Uterus (tissue), 3 donors: ENCODE measurements at regions not wholly inside any gene's neighbourhood (a gene's known extent, or its start where the extent isn't known, plus 50 kb on each side); places are given as distances from the start of the nearest gene placed in this dataset.

Source experiments
- DNase-seq, 2 donors: peaks; one replicate each; pipeline ENCODE4 v3.0.0-alpha.2; 2019 to 2020
- H3K27ac ChIP-seq, 2 donors: fragments of 200-600 bp; sonication (generic); 1 replicate in 1 of 2; 2 replicates in 1 of 2; pipeline ENCODE4 v1.5.1; 2016 to 2018
- H3K27me3 ChIP-seq, 2 donors: fragments of 200-600 bp; sonication (generic); one replicate each; pipeline ENCODE4 v1.5.1; 2018 to 2019; ENCODE audit warnings: control low read depth in 1 of 2
- H3K36me3 ChIP-seq, 2 donors: fragments of 200-600 bp; sonication (generic); one replicate each; pipeline ENCODE4 v1.5.1; 2019; ENCODE audit warnings: control low read depth in 1 of 2
- H3K4me1 ChIP-seq, 2 donors: fragments of 200-600 bp; sonication (generic); one replicate each; pipeline ENCODE4 v1.5.1; 2018 to 2019; ENCODE audit warnings: control low read depth in 1 of 2
- H3K4me3 ChIP-seq, 2 donors: fragments of 200-600 bp; sonication (generic); 1 replicate in 1 of 2; 2 replicates in 1 of 2; pipeline ENCODE4 v1.5.1; 2018 to 2019; ENCODE audit warnings: mild to moderate bottlenecking in 1 of 2
- H3K9me3 ChIP-seq, 2 donors: fragments of 200-600 bp; sonication (generic); one replicate each; pipeline ENCODE4 v1.5.1; 2019; ENCODE audit warnings: control low read depth in 1 of 2
- CTCF ChIP-seq, 4 experiments: fragments of 200-600 bp in 2 of 4; fragments of 450-650 bp in 2 of 4; sonication (generic) in 2 of 4; IDR thresholded peaks; one replicate each; pipeline ENCODE4 v1.5.1; 2016 to 2019; ENCODE audit warnings: antibody characterized with exemption in 4 of 4, mild to moderate bottlenecking in 2 of 4, moderate library complexity in 1 of 4
- POLR2A ChIP-seq, 2 donors: fragments of 450-650 bp; IDR thresholded peaks; one replicate each; pipeline ENCODE4 v1.6.1; 2016; ENCODE audit warnings: antibody characterized with exemption in 2 of 2, mild to moderate bottlenecking in 1 of 2, moderate library complexity in 1 of 2
- intact Hi-C: fragments of 100-400 bp; cut with DNase I; formaldehyde crosslinking; loops from one replicate; pipeline ENCODE4 v1.15.1; 2023; ENCODE audit warnings: low total_unique reads
- donor health status: DM: yes; HTN: yes; CAD: no.

GRCh38 chr20:56765172-56766073, 136.3 kb downstream of the TFAP2C start:
- no peak for DNase-seq
- TF ChIP-seq POLR2A (IDR thresholded peaks at IDR 0.05) (no peak), CTCF (IDR thresholded peaks at IDR 0.05) (no peak)
- H3K27me3 ChIP-seq: no peaks in the 10 kb centered on the region
- intact Hi-C loops: no loop called here
- H3K9me3 ChIP-seq: no peaks in the 10 kb centered on the region
- no peak overlapping the region for H3K27ac ChIP-seq
- no peaks in the 10 kb centered on the region for H3K36me3 ChIP-seq
- no peak overlapping the region for H3K4me3 ChIP-seq
- H3K4me1 ChIP-seq: no peaks in the 10 kb centered on the region

GRCh38 chr20:56766528-56766927, 137.4 kb downstream of the TFAP2C start:
- TF ChIP-seq CTCF (IDR thresholded peaks at IDR 0.05): no peak
- TF ChIP-seq POLR2A (IDR thresholded peaks at IDR 0.05): no peak
- intact Hi-C loops: no loop called here
- DNase-seq: no peak

GRCh38 chr20:56769921-56770600, 141.0 kb downstream of the TFAP2C start:
- intact Hi-C loops: no loop called here
- H3K27me3 ChIP-seq: no peaks in the 10 kb centered on the region
- H3K27ac ChIP-seq: no peak overlapping the region
- H3K36me3 ChIP-seq: no peaks in the 10 kb centered on the region
- TF ChIP-seq POLR2A (IDR thresholded peaks at IDR 0.05): no peak
- TF ChIP-seq CTCF (IDR thresholded peaks at IDR 0.05): no peak
- DNase-seq: no peak
- H3K4me1 ChIP-seq: no peaks in the 10 kb centered on the region
- H3K4me3 ChIP-seq: no peak overlapping the region
- no peaks in the 10 kb centered on the region for H3K9me3 ChIP-seq

More at GRCh38 chr20:56766528-56766927, 137.4 kb downstream of the TFAP2C start:
- Histone ChIP-seq H3K36me3 (no peaks in the 10 kb centered on the region), H3K27me3 (no peaks in the 10 kb centered on the region), H3K4me1 (no peaks in the 10 kb centered on the region), H3K4me3 (no peak overlapping the region), H3K9me3 (no peaks in the 10 kb centered on the region), H3K27ac (no peak overlapping the region)

- DNase-seq: no peak
- intact Hi-C loops: no loop called here
- Histone ChIP-seq H3K27ac (no peak overlapping the region), H3K36me3 (no peaks in the 10 kb centered on the region), H3K9me3 (no peaks in the 10 kb centered on the region), H3K27me3 (no peaks in the 10 kb centered on the region), H3K4me1 (no peaks in the 10 kb centered on the region), H3K4me3 (no peak overlapping the region)
- TF ChIP-seq POLR2A (IDR thresholded peaks at IDR 0.05): no peak
- no peak for TF ChIP-seq CTCF (IDR thresholded peaks at IDR 0.05)
These were observed 144.6 kb downstream of the TFAP2C start for GRCh38 chr20:56773749-56774148.

- no peak for DNase-seq
- H3K36me3 ChIP-seq: no peaks in the 10 kb centered on the region
- H3K4me1 ChIP-seq: no peaks in the 10 kb centered on the region
- TF ChIP-seq CTCF (IDR thresholded peaks at IDR 0.05) (no peak), POLR2A (IDR thresholded peaks at IDR 0.05) (no peak)
- intact Hi-C loops: no loop called here
- no peaks in the 10 kb centered on the region for H3K27me3 ChIP-seq
- no peak overlapping the region for H3K4me3 ChIP-seq
- H3K9me3 ChIP-seq: no peaks in the 10 kb centered on the region
- no peak overlapping the region for H3K27ac ChIP-seq
These were observed 145.8 kb downstream of the TFAP2C start for GRCh38 chr20:56774873-56775272.
